Skeletal muscle satellite cell (primary cell): ENCODE measurements at regions not wholly inside any gene's neighbourhood (a gene's known extent, or its start where the extent isn't known, plus 50 kb on each side); places are given as distances from the start of the nearest gene placed in this dataset.

Experiments used
- H3K27me3 ChIP-seq: 2 replicates; pipeline ENCODE4 v1.7.0; 2013; ENCODE audit warnings: low read length; ENCODE audit not compliant: control insufficient read depth, insufficient read depth
- H3K36me3 ChIP-seq: 2 replicates; pipeline ENCODE4 v1.7.0; 2013; ENCODE audit warnings: mild to moderate bottlenecking, control low read depth, low read length; ENCODE audit not compliant: insufficient read depth
- H3K4me1 ChIP-seq: 2 replicates; pipeline ENCODE4 v1.7.0; 2013; ENCODE audit warnings: low read length; ENCODE audit not compliant: control insufficient read depth, insufficient read depth
- H3K4me2 ChIP-seq: 2 replicates; pipeline ENCODE4 v1.7.0; 2013; ENCODE audit warnings: mild to moderate bottlenecking, low read length
- H3K4me3 ChIP-seq: 2 replicates; pipeline ENCODE4 v1.7.0; 2013; ENCODE audit warnings: low read length
- H3K9ac ChIP-seq: 2 replicates; pipeline ENCODE4 v1.7.0; 2013; ENCODE audit warnings: mild to moderate bottlenecking, low read depth, low read length, moderate library complexity
- H3K9me3 ChIP-seq: replicated peaks from 2 replicates; pipeline ENCODE4 v1.7.0; 2013; ENCODE audit warnings: mild to moderate bottlenecking, control low read depth, low read length

DNA sequence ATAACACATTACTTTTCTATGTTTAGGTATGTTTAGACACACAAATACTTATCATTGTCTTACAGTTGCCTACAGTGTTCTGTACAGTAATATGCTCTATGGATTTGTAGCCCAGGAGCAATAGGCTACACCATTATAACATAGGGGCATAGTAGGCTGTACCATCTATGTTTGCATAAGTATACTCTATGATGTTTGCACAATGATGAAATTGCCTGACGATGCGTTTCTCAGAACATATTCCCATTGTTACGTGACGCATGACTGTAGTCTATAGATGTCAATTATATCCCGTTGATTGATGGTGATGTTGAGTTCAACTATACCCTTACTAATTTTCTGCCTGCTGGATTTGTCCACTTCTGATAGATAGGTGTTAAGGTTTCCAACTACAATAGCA, 139.4 kb upstream of the PFN2 start:
- H3K4me2 ChIP-seq = no peak overlapping the region

DNA sequence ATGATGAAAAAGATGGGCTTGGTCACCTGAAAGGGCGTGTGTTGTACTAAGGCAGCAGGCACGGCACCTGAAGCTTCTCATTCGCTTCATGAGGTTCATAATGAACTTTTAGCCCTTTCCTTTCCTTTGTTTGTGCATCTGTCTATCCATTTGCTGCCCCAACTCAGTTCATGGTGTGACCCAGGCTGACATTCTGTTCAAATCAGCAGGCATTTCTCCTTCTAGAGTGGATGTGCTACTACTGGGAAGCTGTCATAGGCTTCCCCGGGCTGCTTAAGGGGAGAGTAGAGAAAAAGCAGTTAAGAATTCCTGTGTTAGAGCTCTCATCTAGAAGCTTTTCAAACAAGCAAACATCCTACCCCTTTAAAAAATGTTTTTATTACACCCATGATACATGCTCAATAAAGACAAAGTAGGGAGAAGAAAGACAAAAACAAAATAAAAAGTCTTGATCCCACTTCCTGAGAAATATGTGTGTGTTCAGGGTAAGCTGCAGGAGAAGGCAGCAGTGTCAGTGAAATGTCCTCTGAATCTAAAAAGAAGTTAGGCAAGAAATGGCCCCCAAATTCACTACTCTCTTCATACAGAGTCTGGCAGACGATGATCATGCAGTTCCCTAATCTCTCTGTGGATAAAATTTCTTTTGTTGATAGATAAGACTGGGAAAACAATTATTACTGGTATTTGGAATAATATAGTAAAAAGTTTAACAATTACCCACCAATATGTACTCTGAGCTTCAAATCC, 136.9 kb upstream of the PFN2 start:
- Histone ChIP-seq H3K4me3 (peak overlapping the region; percentile 6), H3K9me3 (no peaks in the 10 kb centered on the region), H3K9ac (peak overlapping the region; percentile 56), H3K36me3 (no peaks in the 10 kb centered on the region), H3K4me1 (peaks cover 28% of the 10 kb centered on the region), H3K27me3 (no peaks in the 10 kb centered on the region), H3K4me2 (peak overlapping the region; percentile 49)

More for the DNA sequence above, 139.4 kb upstream of the PFN2 start:
- Histone ChIP-seq H3K36me3 (no peaks in the 10 kb centered on the region), H3K4me1 (peaks cover 39% of the 10 kb centered on the region), H3K9me3 (no peaks in the 10 kb centered on the region), H3K4me3 (no peak overlapping the region), H3K27me3 (no peaks in the 10 kb centered on the region), H3K9ac (no peak overlapping the region)

DNA sequence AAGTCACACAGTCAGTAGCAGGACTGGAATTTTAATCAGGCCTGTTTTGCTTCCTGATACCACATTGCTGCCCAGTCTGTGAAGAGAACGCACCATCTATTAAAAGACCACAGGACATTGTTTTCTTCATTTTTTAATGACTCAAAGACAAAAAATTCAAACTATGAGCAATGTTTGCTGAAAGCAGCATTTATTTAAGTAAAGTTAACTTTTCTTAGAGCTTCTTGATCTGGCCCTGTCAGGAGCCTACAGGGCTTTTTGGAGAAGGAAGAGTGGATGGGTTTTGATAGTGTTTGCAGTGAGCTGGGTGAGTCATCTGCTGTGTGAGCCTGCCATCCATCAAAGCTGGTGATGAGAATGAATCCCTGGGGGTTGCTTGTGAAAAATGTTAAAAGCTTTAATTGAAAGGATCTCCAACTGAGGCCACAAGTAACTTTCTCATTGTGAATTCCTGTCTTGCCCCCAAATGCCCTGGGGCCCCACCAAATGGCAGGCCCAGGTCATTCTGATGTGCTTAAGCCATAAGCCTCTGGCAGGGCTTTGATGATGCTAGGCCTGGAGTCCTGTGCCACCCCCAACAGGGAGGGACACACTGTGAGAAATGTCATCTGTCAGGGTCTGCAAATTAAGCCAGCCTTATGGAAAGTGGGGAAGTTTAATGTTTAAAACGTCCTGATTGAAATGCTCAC, 136.2 kb upstream of the PFN2 start:
- H3K27me3 ChIP-seq = no peaks in the 10 kb centered on the region
- H3K4me2 ChIP-seq = peak overlapping the region; percentile 49
- peak overlapping the region; percentile 56 for H3K9ac ChIP-seq
- no peaks in the 10 kb centered on the region for H3K36me3 ChIP-seq
- peak overlapping the region; percentile 6 for H3K4me3 ChIP-seq
- no peaks in the 10 kb centered on the region for H3K9me3 ChIP-seq
- peaks cover 28% of the 10 kb centered on the region for H3K4me1 ChIP-seq

DNA sequence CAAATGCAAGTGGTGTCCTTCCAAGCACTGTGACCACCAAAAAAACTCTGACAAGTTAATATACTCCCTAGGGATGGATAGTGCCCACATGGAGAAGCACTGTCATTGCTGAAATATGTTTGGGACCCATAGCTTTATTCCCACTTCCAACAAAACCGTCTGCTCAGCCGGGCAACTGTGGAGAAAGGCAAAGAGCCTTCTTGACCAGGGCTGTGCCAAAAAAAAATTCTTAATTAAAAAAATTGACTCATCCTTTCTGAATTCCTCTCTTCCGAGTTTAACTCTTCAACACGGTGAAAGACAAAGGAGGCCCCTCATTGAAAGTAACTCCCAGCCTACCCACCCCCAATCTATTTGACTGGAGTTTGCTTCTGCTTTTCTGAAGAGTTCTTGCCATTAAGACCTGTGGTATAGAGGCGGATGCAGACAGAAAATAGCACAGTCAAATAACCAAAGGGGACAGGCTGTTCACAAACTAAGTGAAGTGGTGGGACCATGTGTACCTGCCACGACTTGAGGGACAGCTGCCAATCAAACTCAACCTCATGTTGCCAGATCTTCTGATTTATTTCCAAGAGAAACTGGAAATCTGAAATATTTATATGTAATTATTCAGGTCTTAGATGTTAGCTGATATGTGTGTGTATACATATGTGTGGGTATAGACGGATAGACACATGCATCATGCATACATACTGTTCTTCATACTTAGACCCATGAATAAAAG, 135.4 kb upstream of the PFN2 start:
- peaks cover 28% of the 10 kb centered on the region for H3K4me1 ChIP-seq
- no peaks in the 10 kb centered on the region for H3K9me3 ChIP-seq
- H3K9ac ChIP-seq = no peak overlapping the region

GRCh38 chr3:150105025-150105424, 134.3 kb upstream of the PFN2 start:
- H3K4me1 ChIP-seq = peaks cover 28% of the 10 kb centered on the region
- no peaks in the 10 kb centered on the region for H3K36me3 ChIP-seq
- H3K9me3 ChIP-seq = no peaks in the 10 kb centered on the region
- H3K4me2 ChIP-seq = no peak overlapping the region
- H3K4me3 ChIP-seq = no peak overlapping the region
- no peak overlapping the region for H3K9ac ChIP-seq
- no peaks in the 10 kb centered on the region for H3K27me3 ChIP-seq

More for the DNA sequence above, 135.4 kb upstream of the PFN2 start:
- H3K4me3 ChIP-seq = no peak overlapping the region
- H3K4me2 ChIP-seq = peak overlapping the region; percentile 31
- no peaks in the 10 kb centered on the region for H3K27me3 ChIP-seq
- H3K36me3 ChIP-seq = no peaks in the 10 kb centered on the region

GRCh38 chr3:150104564-150104963, 133.9 kb upstream of the PFN2 start:
- no peak overlapping the region for H3K9ac ChIP-seq
- no peak overlapping the region for H3K4me3 ChIP-seq
- no peaks in the 10 kb centered on the region for H3K27me3 ChIP-seq
- no peaks in the 10 kb centered on the region for H3K36me3 ChIP-seq
- no peak overlapping the region for H3K4me2 ChIP-seq
- no peaks in the 10 kb centered on the region for H3K9me3 ChIP-seq
- peaks cover 28% of the 10 kb centered on the region for H3K4me1 ChIP-seq

GRCh38 chr3:150101016-150101415, 130.3 kb upstream of the PFN2 start:
- Histone ChIP-seq H3K4me1 (peaks cover 23% of the 10 kb centered on the region), H3K9me3 (no peaks in the 10 kb centered on the region), H3K4me3 (no peak overlapping the region), H3K36me3 (no peaks in the 10 kb centered on the region), H3K4me2 (no peak overlapping the region), H3K27me3 (no peaks in the 10 kb centered on the region), H3K9ac (no peak overlapping the region)

DNA sequence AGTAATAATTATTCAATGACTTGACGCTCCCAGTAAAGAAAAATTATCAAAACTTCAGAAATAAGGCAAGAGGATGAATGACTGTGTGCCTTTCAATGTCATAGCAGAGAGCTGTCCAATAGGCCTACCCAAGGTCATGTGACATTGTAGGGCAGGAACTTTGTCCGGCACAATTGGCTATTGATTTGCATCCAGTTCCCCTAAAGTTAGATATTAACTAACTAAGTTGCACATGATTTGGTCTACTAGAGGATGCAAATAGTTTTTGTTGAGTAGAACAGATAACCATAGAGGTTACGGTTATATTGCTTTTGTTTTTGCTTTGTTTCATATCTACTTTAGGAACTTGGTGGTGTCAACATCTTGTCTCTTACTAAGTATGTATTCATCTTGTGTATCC, 127.9 kb upstream of the PFN2 start:
- Histone ChIP-seq H3K4me3 (no peak overlapping the region), H3K4me1 (peaks cover 30% of the 10 kb centered on the region), H3K27me3 (no peaks in the 10 kb centered on the region), H3K36me3 (no peaks in the 10 kb centered on the region), H3K9me3 (no peaks in the 10 kb centered on the region), H3K9ac (no peak overlapping the region), H3K4me2 (no peak overlapping the region)

DNA sequence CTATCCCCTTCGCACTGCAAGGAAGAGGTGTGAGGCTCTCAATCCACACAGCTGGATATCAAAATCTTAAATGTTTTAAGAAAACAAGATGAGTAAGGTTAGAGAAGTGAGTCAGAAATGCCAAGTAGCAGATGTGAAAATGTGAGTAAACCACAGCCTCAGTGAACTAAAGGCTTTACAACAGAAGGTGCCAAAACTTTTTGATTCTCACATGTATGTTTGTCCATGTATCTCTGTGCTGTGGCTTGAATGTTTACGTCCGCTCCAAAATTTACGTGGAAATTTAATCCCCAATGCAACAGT, 126.8 kb upstream of the PFN2 start:
- no peaks in the 10 kb centered on the region for H3K36me3 ChIP-seq

GRCh38 chr3:150096700-150097587, 126.2 kb upstream of the PFN2 start:
- Histone ChIP-seq H3K9ac (no peak overlapping the region), H3K36me3 (no peaks in the 10 kb centered on the region), H3K9me3 (no peaks in the 10 kb centered on the region), H3K4me1 (peaks cover 30% of the 10 kb centered on the region), H3K4me3 (no peak overlapping the region), H3K4me2 (peak overlapping the region; percentile 24), H3K27me3 (no peaks in the 10 kb centered on the region)

More for the DNA sequence above, 126.8 kb upstream of the PFN2 start:
- Histone ChIP-seq H3K9ac (no peak overlapping the region), H3K4me2 (peak overlapping the region; percentile 24), H3K4me3 (no peak overlapping the region), H3K4me1 (peaks cover 30% of the 10 kb centered on the region), H3K27me3 (no peaks in the 10 kb centered on the region), H3K9me3 (no peaks in the 10 kb centered on the region)
